ENCODE measurements at regions not wholly inside any gene's neighbourhood (a gene's known extent, or its start where the extent isn't known, plus 50 kb on each side); places are given as distances from the start of the nearest gene placed in this dataset.

DNA sequence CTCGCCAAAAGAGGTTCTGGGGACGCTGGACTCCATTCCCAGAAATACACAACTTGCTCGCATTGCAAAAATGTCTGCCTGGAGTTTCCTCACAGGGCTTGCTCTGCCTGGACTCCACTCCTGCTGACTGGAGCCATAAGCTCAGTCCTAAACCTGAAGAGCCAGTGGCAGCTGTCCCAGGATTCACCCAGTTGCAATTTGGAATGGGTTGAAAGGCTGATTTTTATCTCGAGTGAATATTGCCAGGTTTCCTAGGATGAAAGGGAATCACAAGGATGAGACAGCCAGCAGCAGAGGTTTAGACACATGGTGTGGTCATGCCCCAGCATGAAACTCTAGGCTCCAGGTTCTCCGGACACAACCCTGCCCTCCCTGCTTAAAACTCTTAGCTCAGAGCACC lies 223.3 kb downstream of the BMP7 start:
- WGBS, 5 donors: 68 to 83% (median 77%) methylated on average over 5 of the region's 5 CpGs
- H3K27me3 ChIP-seq (replicated peaks in 1 of 7): peaks cover 0 to 40% (median 0%) of the 10 kb centered on the region in 7 donors

DNA sequence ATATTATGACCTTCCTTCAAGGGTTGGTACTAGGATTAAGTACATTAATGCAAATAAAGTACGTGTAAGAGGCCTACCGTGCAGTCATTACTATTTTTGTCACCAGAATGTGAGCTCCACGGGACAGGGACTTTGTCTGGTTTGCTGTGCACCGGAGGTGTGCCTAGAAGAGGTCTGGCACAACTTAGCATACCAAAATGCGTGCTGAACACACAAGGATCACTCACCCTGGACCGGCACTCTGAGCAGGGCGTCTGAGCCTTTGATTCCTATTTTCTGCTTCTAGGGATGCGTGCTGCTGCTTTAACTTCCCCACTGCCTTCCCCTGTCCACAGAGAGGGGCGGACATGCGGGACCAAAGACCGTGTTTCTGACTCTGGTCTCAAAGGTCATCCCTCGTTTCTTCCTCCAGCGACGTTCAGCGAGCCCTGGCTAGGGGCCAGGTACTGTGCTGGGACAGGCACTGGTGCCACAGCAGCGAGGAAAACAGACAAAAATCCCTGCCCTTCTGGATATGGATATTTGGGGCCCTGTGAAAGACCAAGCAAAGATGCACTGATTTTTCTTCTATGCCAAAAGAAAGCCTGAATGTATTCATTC lies 222.7 kb downstream of the BMP7 start:
- H3K36me3 ChIP-seq: no peaks in the 10 kb centered on the region
- H3K9me3 ChIP-seq: no peaks in the 10 kb centered on the region
- no peak for TF ChIP-seq POLR2AphosphoS5 (IDR thresholded peaks at IDR 0.05)
- TF ChIP-seq, protein P1, sequence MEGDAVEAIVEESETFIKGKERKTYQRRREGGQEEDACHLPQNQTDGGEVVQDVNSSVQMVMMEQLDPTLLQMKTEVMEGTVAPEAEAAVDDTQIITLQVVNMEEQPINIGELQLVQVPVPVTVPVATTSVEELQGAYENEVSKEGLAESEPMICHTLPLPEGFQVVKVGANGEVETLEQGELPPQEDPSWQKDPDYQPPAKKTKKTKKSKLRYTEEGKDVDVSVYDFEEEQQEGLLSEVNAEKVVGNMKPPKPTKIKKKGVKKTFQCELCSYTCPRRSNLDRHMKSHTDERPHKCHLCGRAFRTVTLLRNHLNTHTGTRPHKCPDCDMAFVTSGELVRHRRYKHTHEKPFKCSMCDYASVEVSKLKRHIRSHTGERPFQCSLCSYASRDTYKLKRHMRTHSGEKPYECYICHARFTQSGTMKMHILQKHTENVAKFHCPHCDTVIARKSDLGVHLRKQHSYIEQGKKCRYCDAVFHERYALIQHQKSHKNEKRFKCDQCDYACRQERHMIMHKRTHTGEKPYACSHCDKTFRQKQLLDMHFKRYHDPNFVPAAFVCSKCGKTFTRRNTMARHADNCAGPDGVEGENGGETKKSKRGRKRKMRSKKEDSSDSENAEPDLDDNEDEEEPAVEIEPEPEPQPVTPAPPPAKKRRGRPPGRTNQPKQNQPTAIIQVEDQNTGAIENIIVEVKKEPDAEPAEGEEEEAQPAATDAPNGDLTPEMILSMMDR (IDR thresholded peaks at IDR 0.05 in 8 of 11, conservative IDR thresholded peaks at IDR 0.05 in 3 of 11): no peak
- TF ChIP-seq POLR2A (IDR thresholded peaks at IDR 0.05): no peak
- no peaks in the 10 kb centered on the region for H3K4me1 ChIP-seq
- DNase-seq: no peak
- 66 to 75% (median 73%) methylated on average over 16 of the region's 16 CpGs for WGBS, 5 donors
- intact Hi-C loops (cut with DNase I; ENCODE audit: low total_unique reads): no loop called here
- H3K27ac ChIP-seq: no peak overlapping the region
- H3K4me3 ChIP-seq: no peak overlapping the region
- peaks cover 0 to 44% (median 0%) of the 10 kb centered on the region in 7 donors for H3K27me3 ChIP-seq (replicated peaks in 1 of 7)

More for the DNA sequence above, 223.3 kb downstream of the BMP7 start:
- no peaks in the 10 kb centered on the region for H3K4me1 ChIP-seq
- H3K4me3 ChIP-seq: no peak overlapping the region
- H3K36me3 ChIP-seq: no peaks in the 10 kb centered on the region
- H3K9me3 ChIP-seq: no peaks in the 10 kb centered on the region
- H3K27ac ChIP-seq: no peak overlapping the region
- TF ChIP-seq, protein P1 (IDR thresholded peaks at IDR 0.05 in 8 of 11, conservative IDR thresholded peaks at IDR 0.05 in 3 of 11): no peak
- TF ChIP-seq POLR2AphosphoS5 (IDR thresholded peaks at IDR 0.05): no peak
- no peak for DNase-seq
- intact Hi-C loops (cut with DNase I; ENCODE audit: low total_unique reads): no loop called here

DNA sequence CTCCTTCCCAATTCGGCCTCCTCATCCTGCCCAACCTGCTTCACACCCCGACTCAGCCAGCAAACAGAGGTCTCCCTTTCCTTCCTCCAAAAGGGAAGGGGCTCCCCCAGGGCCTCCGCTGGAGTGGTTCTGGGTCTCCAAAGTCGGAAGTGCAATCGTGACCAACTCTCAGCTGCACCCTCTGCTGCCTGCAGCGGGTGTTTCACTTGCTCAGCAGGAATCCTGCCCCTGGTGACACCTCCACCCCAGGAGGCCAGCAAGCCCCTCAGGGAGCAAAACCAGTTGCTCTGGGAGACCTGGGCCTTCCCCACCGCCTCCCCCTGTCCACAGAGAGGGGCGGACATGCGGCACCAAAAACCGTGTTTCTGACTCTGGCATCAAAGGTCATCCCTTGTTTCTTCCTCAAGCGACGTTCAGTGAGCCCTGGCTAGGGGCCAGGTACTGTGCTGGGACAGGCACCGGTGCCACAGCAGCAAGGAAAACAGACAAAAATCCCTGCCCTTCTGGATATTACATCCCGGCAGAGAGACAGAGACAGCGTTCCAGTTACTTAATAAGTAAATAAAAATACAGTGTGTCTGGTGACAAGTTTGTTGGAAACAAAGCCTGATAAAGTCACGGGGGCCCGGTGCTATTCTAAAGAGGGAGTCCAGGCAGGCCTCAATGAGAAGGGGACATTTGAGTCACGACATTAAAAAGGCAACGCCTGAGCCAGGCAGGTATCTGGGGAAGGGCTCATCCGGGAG lies 219.0 kb downstream of the BMP7 start:
- H3K27ac ChIP-seq: no peak overlapping the region
- no peak for DNase-seq
- intact Hi-C loops (cut with DNase I; ENCODE audit: low total_unique reads): no loop called here

More for the DNA sequence above, 219.0 kb downstream of the BMP7 start:
- TF ChIP-seq POLR2A (IDR thresholded peaks at IDR 0.05): no peak
- no peak for TF ChIP-seq POLR2AphosphoS5 (IDR thresholded peaks at IDR 0.05)
- TF ChIP-seq, protein P1 (IDR thresholded peaks at IDR 0.05 in 8 of 11, conservative IDR thresholded peaks at IDR 0.05 in 3 of 11): no peak
- 54 to 59% (median 55%) methylated on average over 18 to 20 of the region's 20 CpGs for WGBS, 5 donors
- no peaks in the 10 kb centered on the region for H3K9me3 ChIP-seq
- H3K4me3 ChIP-seq: no peak overlapping the region
- H3K27me3 ChIP-seq (replicated peaks in 1 of 7): peaks cover 0 to 34% (median 0%) of the 10 kb centered on the region in 7 donors
- H3K4me1 ChIP-seq: no peaks in the 10 kb centered on the region
- no peaks in the 10 kb centered on the region for H3K36me3 ChIP-seq
